Neural progenitor cell (in vitro differentiated cells): ENCODE measurements at regions not wholly inside any gene's neighbourhood (a gene's known extent, or its start where the extent isn't known, plus 50 kb on each side); places are given as distances from the start of the nearest gene placed in this dataset.

Source experiments
- CTCF ChIP-seq: fragments of 200-600 bp; sonication (generic); IDR thresholded peaks from 2 replicates; pipeline ENCODE4 v1.5.1; 2017; ENCODE audit warnings: antibody characterized with exemption, mild to moderate bottlenecking
- EZH2 ChIP-seq: fragments of 200-600 bp; sonication (generic); IDR thresholded peaks from 2 replicates; pipeline ENCODE4 v1.6.1; 2017; ENCODE audit warnings: antibody characterized with exemption, mild to moderate bottlenecking, moderate library complexity
- EZH2phosphoT487 ChIP-seq: fragments of 200-600 bp; sonication (generic); IDR thresholded peaks from 2 replicates; pipeline ENCODE4 v1.6.1; 2017; ENCODE audit warnings: antibody characterized with exemption

DNA sequence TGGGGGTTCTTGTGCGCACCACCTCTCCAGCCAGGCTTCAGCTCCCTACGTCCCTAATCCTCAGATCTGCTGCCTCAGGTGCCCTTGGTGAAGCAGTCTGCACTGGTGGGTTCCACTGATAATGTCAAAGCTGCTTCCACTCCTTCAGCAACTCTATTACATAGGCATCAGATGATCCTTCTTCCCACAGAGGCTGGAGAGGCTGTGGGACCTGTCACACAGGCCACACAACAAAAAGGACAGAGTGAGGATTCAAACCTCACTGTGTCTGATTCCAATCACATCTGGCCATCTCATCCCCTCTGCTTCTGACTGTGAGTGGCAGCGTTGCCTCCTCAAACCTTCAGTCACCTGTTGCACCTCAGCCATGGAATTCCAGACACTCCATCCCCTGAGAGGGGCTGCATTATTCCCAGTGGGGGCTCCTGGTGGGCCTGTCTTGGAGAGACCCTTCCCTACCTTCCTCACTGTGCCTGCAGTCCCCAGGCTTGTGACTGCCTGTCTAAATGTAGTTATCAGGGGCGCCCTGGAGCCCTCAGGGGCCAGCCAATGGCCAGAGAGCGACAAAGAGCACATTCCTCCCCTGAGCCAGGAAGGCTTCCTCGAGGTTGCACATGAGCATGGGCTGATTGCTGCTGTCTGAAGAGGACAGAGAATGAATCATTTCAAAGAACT is 211.4 kb upstream of the ECI2 start:
- TF ChIP-seq CTCF: no peak
- TF ChIP-seq EZH2: no peak
- no peak for TF ChIP-seq EZH2phosphoT487
